WTC11 (cell line): ENCODE measurements at regions not wholly inside any gene's neighbourhood (a gene's known extent, or its start where the extent isn't known, plus 50 kb on each side); places are given as distances from the start of the nearest gene placed in this dataset.

Experiments
- ATF2 ChIP-seq: sonication (generic); formaldehyde crosslinking; IDR thresholded peaks from 2 replicates; pipeline ENCODE4 v1.8.1; 2022; ENCODE audit warnings: low read depth, missing genetic modification reagents, borderline replicate concordance
- CTCF ChIP-seq: fragments of 200-600 bp; IDR thresholded peaks from 2 replicates; pipeline ENCODE4 v1.8.0; 2022; ENCODE audit warnings: antibody characterized with exemption
- E2F4 ChIP-seq: sonication (generic); formaldehyde crosslinking; IDR thresholded peaks from 2 replicates; pipeline ENCODE4 v1.8.1; 2022; ENCODE audit warnings: low read depth, mild to moderate bottlenecking, moderate library complexity, missing genetic modification reagents, borderline replicate concordance
- GTF2I ChIP-seq: fragments of 250-450 bp; sonication (Bioruptor Pico); conservative IDR thresholded peaks from 2 replicates; pipeline ENCODE4 v1.4.0; 2021; ENCODE audit warnings: mild to moderate bottlenecking
- MAX ChIP-seq: sonication (generic); formaldehyde crosslinking; IDR thresholded peaks from 2 replicates; pipeline ENCODE4 v1.8.0; 2022; ENCODE audit warnings: mild to moderate bottlenecking, missing genetic modification reagents
- SP1 ChIP-seq: sonication (generic); formaldehyde crosslinking; conservative IDR thresholded peaks from 2 replicates; pipeline ENCODE4 v1.8.1; 2022; ENCODE audit warnings: missing genetic modification reagents
- TEAD1 ChIP-seq: sonication (generic); formaldehyde crosslinking; IDR thresholded peaks from 2 replicates; pipeline ENCODE4 v1.8.0; 2022; ENCODE audit warnings: mild to moderate bottlenecking, missing genetic modification reagents

- TF ChIP-seq CTCF (no peak), GTF2I (CRISPR knock-in tag) (no peak), E2F4 (CRISPR knock-in tag) (no peak), TEAD1 (CRISPR knock-in tag) (no peak), SP1 (CRISPR knock-in tag) (no peak), MAX (CRISPR knock-in tag) (no peak), ATF2 (no peak)
Observed at GRCh38 chr13:31968473-31968872, 63.1 kb upstream of the FRY start.
